GM13976 (cell line): ENCODE measurements at regions not wholly inside any gene's neighbourhood (a gene's known extent, or its start where the extent isn't known, plus 50 kb on each side); places are given as distances from the start of the nearest gene placed in this dataset.

Source experiments
- DNase-seq: peaks from one replicate; pipeline ENCODE4 v3.0.0; 2012; ENCODE audit warnings: low spot score
- in situ Hi-C: fragments of 300-500 bp; cut with MboI; formaldehyde crosslinking; loops from one replicate; pipeline ENCODE4 v1.12.0; 2022; ENCODE audit warnings: low sequenced_read_pairs, mixed read lengths, inconsistent platforms; ENCODE audit not compliant: unreplicated experiment
- TF ChIP-seq, protein P1 (sequence below): IDR thresholded peaks from 2 replicates; pipeline ENCODE4 v1.5.1; 2012; ENCODE audit warnings: borderline replicate concordance, mild to moderate bottlenecking; ENCODE audit not compliant: insufficient read depth; ENCODE audit errors: extremely low read depth, missing control alignments, control extremely low read depth

DNA sequence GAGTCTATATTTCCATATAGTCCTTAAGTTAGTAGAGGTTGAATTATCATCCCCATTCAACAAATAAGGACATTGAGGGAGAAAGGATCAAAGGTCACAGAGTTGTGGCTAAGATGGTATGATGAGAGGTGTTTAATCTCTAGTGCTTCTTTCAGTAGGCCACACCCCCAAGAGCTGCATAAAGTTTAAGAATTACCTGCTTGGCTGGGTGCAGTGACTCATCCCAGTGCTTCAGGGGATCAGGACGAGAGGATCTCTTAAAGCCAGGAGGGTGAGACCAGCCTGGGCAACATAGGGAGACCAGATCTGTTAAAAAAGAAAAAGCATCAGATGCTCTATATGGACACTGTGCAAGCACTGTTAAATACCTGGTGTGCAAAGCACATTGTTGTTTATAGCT lies 560.0 kb upstream of the KLHL1 start:
- TF ChIP-seq, protein P1, sequence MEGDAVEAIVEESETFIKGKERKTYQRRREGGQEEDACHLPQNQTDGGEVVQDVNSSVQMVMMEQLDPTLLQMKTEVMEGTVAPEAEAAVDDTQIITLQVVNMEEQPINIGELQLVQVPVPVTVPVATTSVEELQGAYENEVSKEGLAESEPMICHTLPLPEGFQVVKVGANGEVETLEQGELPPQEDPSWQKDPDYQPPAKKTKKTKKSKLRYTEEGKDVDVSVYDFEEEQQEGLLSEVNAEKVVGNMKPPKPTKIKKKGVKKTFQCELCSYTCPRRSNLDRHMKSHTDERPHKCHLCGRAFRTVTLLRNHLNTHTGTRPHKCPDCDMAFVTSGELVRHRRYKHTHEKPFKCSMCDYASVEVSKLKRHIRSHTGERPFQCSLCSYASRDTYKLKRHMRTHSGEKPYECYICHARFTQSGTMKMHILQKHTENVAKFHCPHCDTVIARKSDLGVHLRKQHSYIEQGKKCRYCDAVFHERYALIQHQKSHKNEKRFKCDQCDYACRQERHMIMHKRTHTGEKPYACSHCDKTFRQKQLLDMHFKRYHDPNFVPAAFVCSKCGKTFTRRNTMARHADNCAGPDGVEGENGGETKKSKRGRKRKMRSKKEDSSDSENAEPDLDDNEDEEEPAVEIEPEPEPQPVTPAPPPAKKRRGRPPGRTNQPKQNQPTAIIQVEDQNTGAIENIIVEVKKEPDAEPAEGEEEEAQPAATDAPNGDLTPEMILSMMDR = no peak
- in situ Hi-C loops = no loop called here
- DNase-seq = no peak

DNA sequence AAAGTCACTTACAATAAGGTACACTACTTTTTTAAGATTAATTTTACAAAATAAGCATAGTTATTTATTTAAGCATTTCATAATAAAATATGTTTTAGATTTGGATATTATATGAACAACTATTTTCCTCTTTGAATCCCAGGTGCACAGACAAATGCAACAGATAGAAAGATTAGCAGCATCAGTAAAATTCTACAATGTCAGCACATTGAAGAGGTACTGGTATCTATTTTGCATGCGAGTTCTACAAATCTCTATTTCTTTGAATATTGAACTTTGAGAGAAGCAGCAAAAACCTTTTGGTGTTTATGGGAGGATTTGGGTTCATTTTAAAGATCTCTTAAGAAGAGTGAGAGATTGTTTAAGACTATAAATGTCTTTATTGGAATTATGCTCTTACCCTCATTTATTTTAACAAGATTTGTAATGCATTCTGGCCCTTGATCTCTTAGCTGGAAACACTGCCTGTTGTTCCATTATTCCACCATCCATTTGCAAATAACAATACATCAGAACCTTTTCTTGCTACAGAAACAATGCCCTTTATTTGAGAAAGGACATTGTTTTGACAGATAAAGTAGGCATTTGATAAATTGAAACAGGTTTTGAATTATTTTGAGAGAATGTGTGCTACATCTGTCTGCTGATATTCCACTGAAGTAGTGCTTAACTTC lies 558.8 kb upstream of the KLHL1 start:
- TF ChIP-seq, protein P1 = no peak
- DNase-seq = no peak
- in situ Hi-C loops = no loop called here

DNA sequence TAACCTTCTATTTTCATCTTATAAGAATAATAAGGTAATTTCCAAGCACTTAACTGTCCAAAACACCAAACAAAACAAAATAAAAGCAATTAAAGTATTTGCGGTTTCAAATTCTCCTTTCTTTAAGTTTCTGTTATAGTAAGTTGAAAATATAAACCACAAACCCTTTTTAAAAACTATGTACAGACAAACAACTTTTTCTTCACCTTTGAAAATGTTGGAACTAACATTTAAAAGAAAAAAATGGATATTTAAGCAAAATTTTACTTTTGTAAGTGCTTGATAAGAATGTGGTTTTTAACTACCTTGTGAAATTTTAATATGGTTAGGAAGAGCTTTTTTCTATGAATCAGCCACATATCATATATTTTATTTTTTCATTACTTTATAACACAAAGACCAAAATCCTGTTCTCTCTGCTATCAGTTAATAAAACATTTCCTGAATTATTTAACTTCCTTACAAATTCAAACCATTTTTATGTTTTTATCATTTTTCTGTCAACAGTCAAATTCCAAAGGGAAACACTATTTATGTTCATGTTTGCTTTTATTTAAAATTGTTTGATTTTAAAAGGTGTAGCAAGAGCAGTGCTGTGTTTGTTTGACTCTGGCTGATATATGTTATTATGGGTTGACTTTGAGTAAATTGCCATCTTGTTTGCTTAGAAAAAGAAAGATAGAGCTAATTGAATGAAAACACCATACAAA lies 554.1 kb upstream of the KLHL1 start:
- TF ChIP-seq, protein P1 = no peak
- DNase-seq = no peak
- in situ Hi-C loops = no loop called here

DNA sequence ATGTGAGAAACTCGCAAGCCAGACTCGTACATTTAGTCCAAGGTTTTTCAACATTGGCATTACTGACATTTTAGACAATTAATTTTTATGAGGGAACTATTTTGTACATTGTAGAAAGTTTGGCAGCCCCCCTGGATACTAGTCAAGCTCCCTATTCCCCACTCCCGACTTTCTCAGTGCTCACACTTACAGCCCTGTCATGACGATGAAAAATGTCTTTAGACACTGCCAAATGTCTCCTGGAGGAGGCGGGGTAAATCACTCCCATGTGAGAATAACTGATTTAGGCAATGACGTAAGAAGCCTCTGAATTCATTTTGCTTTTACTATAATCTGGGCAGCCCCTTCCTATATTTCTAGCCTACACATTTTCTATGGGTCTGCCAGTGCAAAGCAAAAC lies 535.8 kb upstream of the KLHL1 start:
- TF ChIP-seq, protein P1 = no peak
- no peak for DNase-seq
- in situ Hi-C loops = no loop called here

DNA sequence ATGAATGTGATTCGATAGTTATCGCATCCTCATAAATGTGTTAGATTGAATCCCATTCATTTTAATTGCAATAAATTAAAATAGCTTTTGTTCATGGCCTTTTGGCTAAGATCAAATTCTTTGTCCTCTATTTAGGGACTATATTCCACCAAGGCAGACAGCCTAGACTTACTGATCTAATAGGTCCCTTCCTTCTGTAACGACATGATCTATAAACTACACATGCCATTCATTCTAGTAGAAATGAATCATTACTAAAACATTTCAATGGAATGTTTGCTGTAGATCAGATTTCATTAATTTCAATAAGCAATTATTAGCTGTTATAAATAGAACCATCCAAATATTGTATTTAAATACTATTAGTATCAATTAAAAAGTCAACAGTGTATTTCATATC lies 526.6 kb upstream of the KLHL1 start:
- in situ Hi-C loops = no loop called here
- no peak for DNase-seq
- TF ChIP-seq, protein P1 = no peak

DNA sequence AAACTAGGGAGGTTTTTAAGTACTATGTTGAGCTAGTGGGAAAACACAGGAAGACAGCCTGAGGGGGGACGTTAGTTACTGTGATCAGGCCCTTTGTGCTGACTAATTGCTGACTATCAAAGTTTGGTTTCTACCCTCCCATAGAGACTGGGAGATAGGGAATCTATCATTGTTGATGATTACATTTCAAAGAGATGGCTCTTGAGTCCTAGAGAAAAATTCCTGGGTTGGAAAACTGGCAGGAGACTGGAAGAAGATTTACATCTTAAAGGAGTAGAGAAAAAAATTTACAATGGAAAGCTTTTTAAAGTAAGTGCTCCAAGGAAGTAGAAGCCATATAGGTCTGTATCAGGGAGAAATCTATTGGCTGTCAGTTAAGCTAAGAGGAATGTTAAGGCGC lies 522.0 kb upstream of the KLHL1 start:
- in situ Hi-C loops = no loop called here
- TF ChIP-seq, protein P1 = no peak
- no peak for DNase-seq
